Right cardiac atrium (tissue), 5 donors: ENCODE measurements at regions not wholly inside any gene's neighbourhood (a gene's known extent, or its start where the extent isn't known, plus 50 kb on each side); places are given as distances from the start of the nearest gene placed in this dataset.

Experiments
- ATAC-seq, 2 donors: fragments of 200-7000 bp; cut with Tn5 transposase; one replicate each; pipeline versions ENCODE4 v1.8.0 to v1.9.1; 2020; ENCODE audit warnings: moderate library complexity in 2 of 2, mild to moderate bottlenecking in 1 of 2
- DNase-seq, 3 donors: peaks; one replicate each; pipeline ENCODE4 v3.0.0-alpha.2; 2020
- H3K27ac ChIP-seq: one replicate; pipeline ENCODE4 v1.5.1; 2013; ENCODE audit warnings: mild to moderate bottlenecking, low read length, control low read depth, moderate library complexity
- H3K27me3 ChIP-seq: one replicate; pipeline ENCODE4 v1.6.1; 2013; ENCODE audit not compliant: control insufficient read depth, insufficient read depth
- H3K4me1 ChIP-seq: one replicate; pipeline ENCODE4 v1.6.1; 2013; ENCODE audit warnings: low read length; ENCODE audit not compliant: control insufficient read depth, insufficient read depth
- H3K4me3 ChIP-seq: one replicate; pipeline ENCODE4 v1.5.1; 2013; ENCODE audit warnings: low read length, control low read depth
- H3K9me3 ChIP-seq: one replicate; pipeline ENCODE4 v1.6.1; 2013; ENCODE audit warnings: low read length; ENCODE audit not compliant: control insufficient read depth
- WGBS: extraction: QIAGEN DNeasy Blood & Tissue Kit; methylation state at CpG from one replicate; pipeline ENCODE4 v1.1.7; 2013; 5-methylcytosine and 5-hydroxymethylcytosine counted together
- intact Hi-C, 4 donors: fragments of 100-400 bp; cut with DNase I; formaldehyde crosslinking; loops; one replicate each; pipeline versions ENCODE4 v1.11.0 to v1.14.0; 2022 to 2023
- donor health status: healthy with polysubstance abuse.
- donor health status: DM: no; HTN: yes; CAD: no.
- donor health status: DM: no; HTN: no; CAD: no.
- donor health status: DM: no; HTN: yes; CAD: no; lungs with severe emphysema.
- donor health status: DM: yes; HTN: yes; CAD: no.

- DNase-seq: peak in 1 of 3 donors; percentile 48
- Histone ChIP-seq H3K4me1 (no peaks in the 10 kb centered on the region), H3K9me3 (no peaks in the 10 kb centered on the region), H3K27me3 (no peaks in the 10 kb centered on the region), H3K4me3 (no peak overlapping the region), H3K27ac (no peak overlapping the region)
- WGBS: 49% methylated on average over 6 of the region's 6 CpGs
- intact Hi-C loops: no loop called here
- no peak for ATAC-seq
Observed at GRCh38 chr16:80299416-80299815, 241.4 kb upstream of the DYNLRB2 start.

- intact Hi-C loops: no loop called here
- H3K9me3 ChIP-seq: no peaks in the 10 kb centered on the region
Observed at GRCh38 chr16:80298676-80299075, 242.1 kb upstream of the DYNLRB2 start.

GRCh38 chr16:80296034-80296433 is 244.8 kb upstream of the DYNLRB2 start:
- Histone ChIP-seq H3K4me1 (no peaks in the 10 kb centered on the region), H3K27me3 (no peaks in the 10 kb centered on the region), H3K27ac (no peak overlapping the region), H3K9me3 (no peaks in the 10 kb centered on the region), H3K4me3 (no peak overlapping the region)
- WGBS: 95% methylated on average over 7 of the region's 7 CpGs
- intact Hi-C loops: no loop called here
- no peak for DNase-seq
- ATAC-seq: no peak

More at GRCh38 chr16:80298676-80299075, 242.1 kb upstream of the DYNLRB2 start:
- DNase-seq (no peak), ATAC-seq (no peak)
- H3K27ac ChIP-seq: no peak overlapping the region
- no peaks in the 10 kb centered on the region for H3K27me3 ChIP-seq
- H3K4me1 ChIP-seq: no peaks in the 10 kb centered on the region
- no peak overlapping the region for H3K4me3 ChIP-seq

GRCh38 chr16:80294172-80294571 is 246.6 kb upstream of the DYNLRB2 start:
- no peaks in the 10 kb centered on the region for H3K9me3 ChIP-seq
- ATAC-seq: no peak
- H3K27me3 ChIP-seq: no peaks in the 10 kb centered on the region
- H3K4me1 ChIP-seq: no peaks in the 10 kb centered on the region
- DNase-seq: no peak
- WGBS: 69% methylated on average over 4 of the region's 4 CpGs
- no peak overlapping the region for H3K27ac ChIP-seq
- no peak overlapping the region for H3K4me3 ChIP-seq
- intact Hi-C loops: no loop called here

- peak; percentile 23 to 65 for ATAC-seq
- Histone ChIP-seq H3K4me3 (no peak overlapping the region), H3K4me1 (no peaks in the 10 kb centered on the region), H3K9me3 (no peaks in the 10 kb centered on the region), H3K27me3 (no peaks in the 10 kb centered on the region), H3K27ac (no peak overlapping the region)
- WGBS: 60% methylated on average over 3 of the region's 3 CpGs
- DNase-seq: no peak
- intact Hi-C loops: no loop called here
Observed at GRCh38 chr16:80288616-80289015, 252.2 kb upstream of the DYNLRB2 start.

- ATAC-seq (no peak), DNase-seq (no peak)
- intact Hi-C loops: no loop called here
- Histone ChIP-seq H3K27me3 (no peaks in the 10 kb centered on the region), H3K27ac (no peak overlapping the region), H3K4me3 (no peak overlapping the region), H3K9me3 (no peaks in the 10 kb centered on the region), H3K4me1 (no peaks in the 10 kb centered on the region)
- WGBS: 72% methylated on average over 1 of the region's 1 CpG
Observed at GRCh38 chr16:80287674-80288073, 253.1 kb upstream of the DYNLRB2 start.

- ATAC-seq: no peak
- Histone ChIP-seq H3K4me3 (no peak overlapping the region), H3K4me1 (no peaks in the 10 kb centered on the region), H3K27ac (no peak overlapping the region), H3K27me3 (no peaks in the 10 kb centered on the region), H3K9me3 (no peaks in the 10 kb centered on the region)
- intact Hi-C loops: no loop called here
- 82% methylated on average over 2 of the region's 2 CpGs for WGBS
- no peak for DNase-seq
Observed at GRCh38 chr16:80285104-80285503, 255.7 kb upstream of the DYNLRB2 start.

GRCh38 chr16:80283466-80284392 is 257.1 kb upstream of the DYNLRB2 start:
- no peaks in the 10 kb centered on the region for H3K27me3 ChIP-seq
- H3K4me3 ChIP-seq: no peak overlapping the region
- no peaks in the 10 kb centered on the region for H3K9me3 ChIP-seq
- no peaks in the 10 kb centered on the region for H3K4me1 ChIP-seq
- 78% methylated on average over 2 of the region's 2 CpGs for WGBS
- intact Hi-C loops: no loop called here
- DNase-seq: no peak
- ATAC-seq: no peak
- no peak overlapping the region for H3K27ac ChIP-seq

- DNase-seq (no peak), ATAC-seq (no peak)
- intact Hi-C loops: no loop called here
- 87% methylated on average over 7 of the region's 7 CpGs for WGBS
- no peak overlapping the region for H3K27ac ChIP-seq
- H3K4me1 ChIP-seq: no peaks in the 10 kb centered on the region
- H3K4me3 ChIP-seq: no peak overlapping the region
- no peaks in the 10 kb centered on the region for H3K27me3 ChIP-seq
- no peaks in the 10 kb centered on the region for H3K9me3 ChIP-seq
Observed at GRCh38 chr16:80280557-80280956, 260.2 kb upstream of the DYNLRB2 start.

- Histone ChIP-seq H3K9me3 (no peaks in the 10 kb centered on the region), H3K27ac (no peak overlapping the region), H3K4me1 (no peaks in the 10 kb centered on the region), H3K4me3 (no peak overlapping the region), H3K27me3 (no peaks in the 10 kb centered on the region)
- DNase-seq (no peak), ATAC-seq (no peak)
- intact Hi-C loops: no loop called here
- WGBS: 93% methylated on average over 4 of the region's 4 CpGs
Observed at GRCh38 chr16:80279656-80280055, 261.1 kb upstream of the DYNLRB2 start.

GRCh38 chr16:80277182-80277581 is 263.6 kb upstream of the DYNLRB2 start:
- no peaks in the 10 kb centered on the region for H3K9me3 ChIP-seq
- ATAC-seq (no peak), DNase-seq (no peak)
- H3K27ac ChIP-seq: no peak overlapping the region
- 45% methylated on average over 5 of the region's 5 CpGs for WGBS
- H3K4me3 ChIP-seq: no peak overlapping the region
- H3K27me3 ChIP-seq: no peaks in the 10 kb centered on the region
- H3K4me1 ChIP-seq: no peaks in the 10 kb centered on the region
- intact Hi-C loops: no loop called here
